GM19372 (cell line): ENCODE measurements at regions not wholly inside any gene's neighbourhood (a gene's known extent, or its start where the extent isn't known, plus 50 kb on each side); places are given as distances from the start of the nearest gene placed in this dataset.
"Not testable (repeated sequence)": the region's sequence is repeated elsewhere in the genome, so short reads cannot be mapped to it uniquely, and the experiment has no call there.

Source experiments
- ATAC-seq: cut with Tn5 transposase; IDR thresholded peaks from one replicate; pipeline ENCODE4 v1.9.1; 2021; ENCODE audit warnings: mild to moderate bottlenecking, low read depth, moderate library complexity; ENCODE audit not compliant: unreplicated experiment

- no peak for ATAC-seq
These were observed 68.3 kb downstream of the DYRK2 start for GRCh38 chr12:67716817-67717216.

GRCh38 chr12:67719303-67719702, 70.8 kb downstream of the DYRK2 start:
- ATAC-seq: not testable (repeated sequence)

- ATAC-seq: no peak
These were observed 71.9 kb downstream of the DYRK2 start for GRCh38 chr12:67720351-67720856.

- no peak for ATAC-seq
These were observed 72.7 kb downstream of the DYRK2 start for GRCh38 chr12:67721248-67721647.

GRCh38 chr12:67722296-67722695, 73.8 kb downstream of the DYRK2 start:
- ATAC-seq: no peak

- ATAC-seq: no peak
These were observed 78.3 kb downstream of the DYRK2 start for GRCh38 chr12:67726868-67727267.

GRCh38 chr12:67727702-67728666, 79.4 kb downstream of the DYRK2 start:
- no peak for ATAC-seq

- ATAC-seq: no peak
These were observed 84.3 kb downstream of the DYRK2 start for GRCh38 chr12:67732857-67733256.

- ATAC-seq: no peak
These were observed 87.3 kb downstream of the DYRK2 start for GRCh38 chr12:67735868-67736267.

- ATAC-seq: no peak
These were observed 92.2 kb downstream of the DYRK2 start for GRCh38 chr12:67740711-67741110.

GRCh38 chr12:67741270-67741669, 92.7 kb downstream of the DYRK2 start:
- ATAC-seq: no peak

GRCh38 chr12:67742461-67742860, 93.9 kb downstream of the DYRK2 start:
- no peak for ATAC-seq

GRCh38 chr12:67747869-67748742, 99.6 kb downstream of the DYRK2 start:
- no peak for ATAC-seq

GRCh38 chr12:67748743-67749040, 100.1 kb downstream of the DYRK2 start:
- ATAC-seq: no peak

GRCh38 chr12:67750513-67751183, 102.1 kb downstream of the DYRK2 start:
- no peak for ATAC-seq

- ATAC-seq: no peak
These were observed 102.9 kb downstream of the DYRK2 start for GRCh38 chr12:67751381-67751928.

GRCh38 chr12:67752226-67752732, 103.7 kb downstream of the DYRK2 start:
- no peak for ATAC-seq

GRCh38 chr12:67754933-67755697, 106.6 kb downstream of the DYRK2 start:
- no peak for ATAC-seq

GRCh38 chr12:67757651-67758050, 109.1 kb downstream of the DYRK2 start:
- ATAC-seq: no peak
